IMR-90 (cell line): ENCODE measurements at regions not wholly inside any gene's neighbourhood (a gene's known extent, or its start where the extent isn't known, plus 50 kb on each side); places are given as distances from the start of the nearest gene placed in this dataset.

ENCODE experiments used
- ATAC-seq: fragments of 200-7000 bp; cut with Tn5 transposase; 2 replicates; pipeline ENCODE4 v1.9.1; 2020; ENCODE audit warnings: low read depth, mild to moderate bottlenecking, moderate library complexity
- BruUV-seq: library from RNA; stranded (reverse); fragments of 400-500 nt; replicated peaks from 2 replicates; lab custom pipeline; 2021; lab: Mats Ljungman, UMichigan
- CTCF ChIA-PET: fragments of 300-600 bp; formaldehyde crosslinking; extraction: SDS; loops from one replicate; lab custom pipeline; 2021; ENCODE audit warnings: antibody characterized with exemption; lab: Yijun Ruan, JAX
- POLR2A ChIA-PET: fragments of 300-600 bp; sonication (Branson Sonifier 250); formaldehyde crosslinking; loops from one replicate; lab custom pipeline; 2022; ENCODE audit warnings: antibody characterized with exemption; ENCODE audit not compliant: unreplicated experiment; lab: Charles Lee
- DNase-seq: peaks from one replicate; pipeline ENCODE4 v3.0.0; 2013
- H2AFZ ChIP-seq: replicated peaks from 2 replicates; pipeline ENCODE3; 2013; ENCODE audit warnings: low read length, mild to moderate bottlenecking; ENCODE audit not compliant: poor library complexity
- H2AK5ac ChIP-seq: 2 replicates; pipeline ENCODE4 v1.6.1; 2013; ENCODE audit warnings: low read depth, low read length, inconsistent platforms
- H2AK9ac ChIP-seq: replicated peaks from 2 replicates; pipeline ENCODE3; 2013; ENCODE audit warnings: mild to moderate bottlenecking, low read depth, low read length, moderate library complexity; ENCODE audit not compliant: poor library complexity
- H2BK120ac ChIP-seq: 2 replicates; pipeline ENCODE4 v1.6.1; 2013; ENCODE audit warnings: low read depth, low read length, inconsistent platforms
- H2BK15ac ChIP-seq: 3 replicates; pipeline ENCODE4 v1.6.1; 2013; ENCODE audit warnings: low read depth, low read length, inconsistent platforms
- H2BK20ac ChIP-seq: 2 replicates; pipeline ENCODE4 v1.6.1; 2013; ENCODE audit warnings: low read depth, mild to moderate bottlenecking, inconsistent platforms, low read length, moderate library complexity
- H2BK5ac ChIP-seq: 2 replicates; pipeline ENCODE4 v1.6.1; 2013; ENCODE audit warnings: mild to moderate bottlenecking, low read depth, low read length, inconsistent platforms; ENCODE audit not compliant: poor library complexity, severe bottlenecking
- H3K14ac ChIP-seq: replicated peaks from 2 replicates; pipeline ENCODE4 v1.6.1; 2013; ENCODE audit warnings: low read depth, low read length, inconsistent platforms
- H3K18ac ChIP-seq: 2 replicates; pipeline ENCODE4 v1.6.1; 2013; ENCODE audit warnings: low read depth, low read length, control low read depth
- H3K23ac ChIP-seq: 2 replicates; pipeline ENCODE4 v1.6.1; 2013; ENCODE audit warnings: low read depth, low read length, inconsistent platforms
- H3K27ac ChIP-seq: 2 replicates; pipeline ENCODE4 v1.5.1; 2013; ENCODE audit warnings: mild to moderate bottlenecking, control low read depth, low read length; ENCODE audit not compliant: insufficient read depth
- H3K27me3 ChIP-seq: 2 replicates; pipeline ENCODE4 v1.6.1; 2013; ENCODE audit warnings: low read length; ENCODE audit not compliant: control insufficient read depth, insufficient read depth
- H3K36me3 ChIP-seq: 2 replicates; pipeline ENCODE4 v1.6.1; 2013; ENCODE audit warnings: low read length, mixed read lengths; ENCODE audit not compliant: control insufficient read depth, insufficient read depth
- H3K4ac ChIP-seq: 2 replicates; pipeline ENCODE4 v1.6.1; 2013; ENCODE audit warnings: low read depth, low read length, inconsistent platforms
- H3K4me1 ChIP-seq: 2 replicates; pipeline ENCODE4 v1.6.1; 2013; ENCODE audit warnings: low read length, mixed read lengths; ENCODE audit not compliant: control insufficient read depth, insufficient read depth
- H3K4me2 ChIP-seq: 2 replicates; pipeline ENCODE4 v1.6.1; 2013; ENCODE audit warnings: low read depth, mild to moderate bottlenecking, control low read depth, low read length, moderate library complexity
- H3K4me3 ChIP-seq: 2 replicates; pipeline ENCODE4 v1.5.1; 2013; ENCODE audit warnings: low read depth, mild to moderate bottlenecking, control low read depth, low read length, moderate library complexity; ENCODE audit not compliant: insufficient read depth
- H3K56ac ChIP-seq: 2 replicates; pipeline ENCODE4 v1.6.1; 2013; ENCODE audit warnings: low read length, inconsistent platforms; ENCODE audit not compliant: insufficient read depth; ENCODE audit errors: extremely low read depth
- H3K79me1 ChIP-seq, 2 experiments: 2 replicates each; pipeline ENCODE4 v1.6.1; 2013; ENCODE audit warnings: low read length in 2 of 2, inconsistent platforms in 1 of 2, low read depth in 1 of 2
- H3K9ac ChIP-seq: 2 replicates; pipeline ENCODE4 v1.6.1; 2013; ENCODE audit warnings: low read depth, low read length, control low read depth
- H3K9me1 ChIP-seq: 2 replicates; pipeline ENCODE4 v1.6.1; 2013; ENCODE audit warnings: low read length, inconsistent platforms; ENCODE audit not compliant: insufficient read depth
- H3K9me3 ChIP-seq: 2 replicates; pipeline ENCODE4 v1.6.1; 2013; ENCODE audit warnings: low read length; ENCODE audit not compliant: control insufficient read depth, insufficient read depth
- H4K20me1 ChIP-seq: 2 replicates; pipeline ENCODE4 v1.6.1; 2013; ENCODE audit warnings: low read length, inconsistent platforms; ENCODE audit not compliant: insufficient read depth
- H4K5ac ChIP-seq: 2 replicates; pipeline ENCODE4 v1.6.1; 2013; ENCODE audit warnings: mild to moderate bottlenecking, low read depth, low read length, control low read depth
- H4K8ac ChIP-seq, 2 experiments: 2 replicates each; pipeline ENCODE4 v1.6.1; 2013; ENCODE audit warnings: low read depth in 2 of 2, low read length in 2 of 2, control low read depth in 1 of 2, inconsistent platforms in 1 of 2
- H4K91ac ChIP-seq: 2 replicates; pipeline ENCODE4 v1.6.1; 2013; ENCODE audit warnings: low read depth, low read length, inconsistent platforms; ENCODE audit not compliant: insufficient read depth
- BHLHE40 ChIP-seq: fragments of 150-350 bp; IDR thresholded peaks from 2 replicates; pipeline ENCODE4 v1.6.1; 2016; ENCODE audit warnings: mild to moderate bottlenecking, low read depth, low read length
- CEBPB ChIP-seq: IDR thresholded peaks from 2 replicates; pipeline ENCODE4 v1.6.1; 2012; ENCODE audit warnings: low read depth, low read length, improper control_type of control experiment
- CHD1 ChIP-seq: IDR thresholded peaks from 2 replicates; pipeline ENCODE4 v1.6.1; 2012; ENCODE audit warnings: low read depth, low read length, improper control_type of control experiment
- FOS ChIP-seq: fragments of 150-350 bp; IDR thresholded peaks from 2 replicates; pipeline ENCODE4 v1.6.1; 2016; ENCODE audit warnings: low read depth, low read length
- MAFK ChIP-seq: IDR thresholded peaks from 2 replicates; pipeline ENCODE4 v1.6.1; 2012; ENCODE audit warnings: low read depth, low read length, improper control_type of control experiment
- MAZ ChIP-seq: IDR thresholded peaks from 2 replicates; pipeline ENCODE4 v1.6.1; 2012; ENCODE audit warnings: low read depth, mild to moderate bottlenecking, low read length, improper control_type of control experiment, moderate library complexity, borderline replicate concordance
- NFE2L2 ChIP-seq: fragments of 150-350 bp; IDR thresholded peaks from 2 replicates; pipeline ENCODE4 v1.6.1; 2016; ENCODE audit warnings: low read depth, mild to moderate bottlenecking, low read length
- POLR2A ChIP-seq: IDR thresholded peaks from 2 replicates; pipeline ENCODE4 v1.6.1; 2012; ENCODE audit warnings: mild to moderate bottlenecking, low read depth, low read length
- RAD21 ChIP-seq: IDR thresholded peaks from 2 replicates; pipeline ENCODE4 v1.6.1; 2012; ENCODE audit warnings: low read length, improper control_type of control experiment
- RCOR1 ChIP-seq: IDR thresholded peaks from 2 replicates; pipeline ENCODE4 v1.6.1; 2012; ENCODE audit warnings: mild to moderate bottlenecking, low read length, improper control_type of control experiment; ENCODE audit not compliant: insufficient replicate concordance
- RFX5 ChIP-seq: IDR thresholded peaks from 2 replicates; pipeline ENCODE4 v1.8.0; 2012; ENCODE audit warnings: low read depth, mild to moderate bottlenecking, low read length, moderate library complexity
- SMC3 ChIP-seq: fragments of 150-350 bp; IDR thresholded peaks from 2 replicates; pipeline ENCODE4 v1.6.1; 2016; ENCODE audit warnings: low read depth, mild to moderate bottlenecking, antibody characterized with exemption, low read length, moderate library complexity
- WGBS, 2 experiments: methylation state at CpG; one replicate each; pipeline versions ENCODE4 v1.1.5 to v1.1.7; 2013; ENCODE audit warnings: missing lambda C conversion rate in 2 of 2; ENCODE audit not compliant: insufficient read length in 1 of 2; ENCODE audit errors: extremely low coverage in 2 of 2; 5-methylcytosine and 5-hydroxymethylcytosine counted together
- dilution Hi-C: fragments of 300-500 bp; cut with HindIII; formaldehyde crosslinking; loops from one replicate; pipeline ENCODE4 v1.14.3; 2018; ENCODE audit warnings: low sequenced_read_pairs; ENCODE audit not compliant: unreplicated experiment
- in situ Hi-C: fragments of 300-500 bp; cut with MboI; formaldehyde crosslinking; loops from 3 replicates; pipeline ENCODE4 v1.14.3; 2019; ENCODE audit warnings: low sequenced_read_pairs, inconsistent platforms, mixed read lengths
- intact Hi-C: fragments of 100-400 bp; cut with micrococcal nuclease; formaldehyde crosslinking; loops from 2 replicates; pipeline ENCODE4 v1.10.0; 2022
- TF ChIP-seq, protein P1 (sequence below): fragments of 150-350 bp; IDR thresholded peaks from 2 replicates; pipeline ENCODE4 v1.6.1; 2017; ENCODE audit warnings: mild to moderate bottlenecking, antibody characterized with exemption, low read length, low read depth
- TF ChIP-seq, protein P2 (sequence below): fragments of 150-350 bp; IDR thresholded peaks from 2 replicates; pipeline ENCODE4 v1.6.1; 2016; ENCODE audit warnings: low read depth, mild to moderate bottlenecking, low read length, moderate library complexity, borderline replicate concordance

DNA sequence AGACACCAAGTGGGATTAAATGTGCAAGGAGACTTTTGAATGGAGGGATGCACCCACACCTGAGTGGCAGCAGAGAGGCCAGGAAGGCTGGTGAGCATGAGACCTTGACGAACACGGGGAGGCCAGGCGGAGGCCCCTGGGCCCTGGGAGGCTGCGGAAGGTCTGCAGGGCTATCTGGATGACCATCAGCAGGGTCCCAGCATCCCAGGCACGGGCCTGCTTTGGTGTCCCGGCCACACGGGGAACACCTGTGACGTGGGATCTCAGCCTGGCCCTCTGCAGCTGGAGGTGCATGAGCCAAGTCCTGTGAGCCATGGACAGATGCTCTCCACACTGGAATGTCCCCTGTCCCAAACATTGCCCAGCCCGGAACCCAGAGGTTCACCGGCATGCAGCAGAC, 174.0 kb upstream of the FOXD4L5 start:
- whole genome bisulfite sequencing, 2 experiments: 74% methylated on average over 8 of the region's 10 CpGs; no CpG with 5 or more reads in 1 of the 2 experiments

More for the DNA sequence above, 174.0 kb upstream of the FOXD4L5 start:
- no peak overlapping the region for H3K27ac ChIP-seq
- H2BK15ac ChIP-seq: no peak overlapping the region
- H3K27me3 ChIP-seq: no peaks in the 10 kb centered on the region
- no peak overlapping the region for H3K18ac ChIP-seq
- no peak overlapping the region for H4K91ac ChIP-seq
- H2AK9ac ChIP-seq: no peak overlapping the region
- TF ChIP-seq FOS: no peak
- TF ChIP-seq MAFK: no peak
- TF ChIP-seq CEBPB: no peak
- TF ChIP-seq BHLHE40: no peak
- no peak for TF ChIP-seq CHD1
- no peak for TF ChIP-seq RCOR1
- no peak for TF ChIP-seq NFE2L2
- no peak for TF ChIP-seq RFX5
- no peak for TF ChIP-seq MAZ
- TF ChIP-seq, protein P1, sequence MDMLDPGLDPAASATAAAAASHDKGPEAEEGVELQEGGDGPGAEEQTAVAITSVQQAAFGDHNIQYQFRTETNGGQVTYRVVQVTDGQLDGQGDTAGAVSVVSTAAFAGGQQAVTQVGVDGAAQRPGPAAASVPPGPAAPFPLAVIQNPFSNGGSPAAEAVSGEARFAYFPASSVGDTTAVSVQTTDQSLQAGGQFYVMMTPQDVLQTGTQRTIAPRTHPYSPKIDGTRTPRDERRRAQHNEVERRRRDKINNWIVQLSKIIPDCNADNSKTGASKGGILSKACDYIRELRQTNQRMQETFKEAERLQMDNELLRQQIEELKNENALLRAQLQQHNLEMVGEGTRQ: no peak
- TF ChIP-seq RAD21: no peak
- TF ChIP-seq, protein P2, sequence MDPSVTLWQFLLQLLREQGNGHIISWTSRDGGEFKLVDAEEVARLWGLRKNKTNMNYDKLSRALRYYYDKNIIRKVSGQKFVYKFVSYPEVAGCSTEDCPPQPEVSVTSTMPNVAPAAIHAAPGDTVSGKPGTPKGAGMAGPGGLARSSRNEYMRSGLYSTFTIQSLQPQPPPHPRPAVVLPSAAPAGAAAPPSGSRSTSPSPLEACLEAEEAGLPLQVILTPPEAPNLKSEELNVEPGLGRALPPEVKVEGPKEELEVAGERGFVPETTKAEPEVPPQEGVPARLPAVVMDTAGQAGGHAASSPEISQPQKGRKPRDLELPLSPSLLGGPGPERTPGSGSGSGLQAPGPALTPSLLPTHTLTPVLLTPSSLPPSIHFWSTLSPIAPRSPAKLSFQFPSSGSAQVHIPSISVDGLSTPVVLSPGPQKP: no peak
- TF ChIP-seq SMC3: no peak
- TF ChIP-seq POLR2A: no peak
- no peaks in the 10 kb centered on the region for H3K79me1 ChIP-seq
- H3K9me3 ChIP-seq: peaks cover 11% of the 10 kb centered on the region
- ChIA-PET CTCF (no interaction called here), POLR2A (no interaction called here)
- no peak overlapping the region for H2BK120ac ChIP-seq
- dilution Hi-C loops: no loop called here
- no peak overlapping the region for H3K23ac ChIP-seq
- no peak overlapping the region for H3K4me3 ChIP-seq
- no peak overlapping the region for H3K56ac ChIP-seq
- DNase-seq: no peak
- no peaks in the 10 kb centered on the region for H4K20me1 ChIP-seq
- no peak overlapping the region for H2AK5ac ChIP-seq
- no TSS peak for BruUV-seq
- no peak overlapping the region for H3K4ac ChIP-seq
- no peaks in the 10 kb centered on the region for H3K36me3 ChIP-seq
- no peak overlapping the region for H3K4me2 ChIP-seq
- H2BK20ac ChIP-seq: no peak overlapping the region
- no peak overlapping the region for H4K5ac ChIP-seq
- no peak overlapping the region for H4K8ac ChIP-seq
- H2AFZ ChIP-seq: no peak overlapping the region
- ATAC-seq: no peak
- no peak overlapping the region for H3K9ac ChIP-seq
- no peaks in the 10 kb centered on the region for H3K9me1 ChIP-seq
- in situ Hi-C loops: no loop called here
- no peaks in the 10 kb centered on the region for H3K4me1 ChIP-seq
- intact Hi-C loops: no loop called here
- H3K14ac ChIP-seq: no peak overlapping the region
- no peak overlapping the region for H2BK5ac ChIP-seq
